ENCODE measurements at regions not wholly inside any gene's neighbourhood (a gene's known extent, or its start where the extent isn't known, plus 50 kb on each side); places are given as distances from the start of the nearest gene placed in this dataset.

GRCh38 chr2:14185906-14186305 is 446.6 kb upstream of the LRATD1 start:
- ATAC-seq (no peak), DNase-seq (no peak)
- TF ChIP-seq CTCF (IDR thresholded peaks at IDR 0.05) (no peak), POLR2A (IDR thresholded peaks at IDR 0.05) (no peak)
- H3K27ac ChIP-seq = no peak overlapping the region
- H3K4me1 ChIP-seq = no peaks in the 10 kb centered on the region
- intact Hi-C loops (cut with DNase I) = no loop called here
- H3K4me3 ChIP-seq = no peak overlapping the region
- 33 to 44% methylated on average over 2 of the region's 2 CpGs for WGBS, 2 donors
- no peaks in the 10 kb centered on the region for H3K9me3 ChIP-seq
- H3K27me3 ChIP-seq = no peaks in the 10 kb centered on the region
- H3K36me3 ChIP-seq (replicated peaks in 1 of 2; ENCODE audit: insufficient read depth in 1 of 2, low read depth in 2 of 2) = no peaks in the 10 kb centered on the region

GRCh38 chr2:14188446-14188845 is 444.1 kb upstream of the LRATD1 start:
- Histone ChIP-seq H3K27ac (no peak overlapping the region), H3K4me1 (no peaks in the 10 kb centered on the region), H3K4me3 (no peak overlapping the region), H3K9me3 (no peaks in the 10 kb centered on the region), H3K36me3 (replicated peaks in 1 of 2; ENCODE audit: insufficient read depth in 1 of 2, low read depth in 2 of 2) (no peaks in the 10 kb centered on the region), H3K27me3 (no peaks in the 10 kb centered on the region)
- 67 to 75% methylated on average over 6 of the region's 6 CpGs for WGBS, 2 donors
- intact Hi-C loops (cut with DNase I) = no loop called here
- DNase-seq (no peak), ATAC-seq (no peak)
- TF ChIP-seq CTCF (IDR thresholded peaks at IDR 0.05) (no peak), POLR2A (IDR thresholded peaks at IDR 0.05) (no peak)

- Histone ChIP-seq H3K4me1 (no peaks in the 10 kb centered on the region), H3K27me3 (no peaks in the 10 kb centered on the region), H3K9me3 (no peaks in the 10 kb centered on the region), H3K36me3 (replicated peaks in 1 of 2; ENCODE audit: insufficient read depth in 1 of 2, low read depth in 2 of 2) (no peaks in the 10 kb centered on the region), H3K4me3 (no peak overlapping the region), H3K27ac (no peak overlapping the region)
- intact Hi-C loops (cut with DNase I) = no loop called here
- TF ChIP-seq POLR2A (IDR thresholded peaks at IDR 0.05) (no peak), CTCF (IDR thresholded peaks at IDR 0.05) (no peak)
- WGBS, 2 donors = 47 to 57% methylated on average over 2 of the region's 2 CpGs
- ATAC-seq (no peak), DNase-seq (no peak)
Observed at GRCh38 chr2:14189929-14190328, 442.6 kb upstream of the LRATD1 start.

GRCh38 chr2:14194233-14194632 is 438.3 kb upstream of the LRATD1 start:
- DNase-seq (no peak), ATAC-seq (no peak)
- Histone ChIP-seq H3K36me3 (replicated peaks in 1 of 2; ENCODE audit: insufficient read depth in 1 of 2, low read depth in 2 of 2) (no peaks in the 10 kb centered on the region), H3K4me1 (no peaks in the 10 kb centered on the region), H3K9me3 (no peaks in the 10 kb centered on the region), H3K27me3 (no peaks in the 10 kb centered on the region), H3K27ac (no peak overlapping the region), H3K4me3 (no peak overlapping the region)
- TF ChIP-seq POLR2A (IDR thresholded peaks at IDR 0.05) (no peak), CTCF (IDR thresholded peaks at IDR 0.05) (no peak)
- WGBS, 2 donors = 82 to 83% methylated on average over 1 of the region's 1 CpG
- intact Hi-C loops (cut with DNase I) = no loop called here

GRCh38 chr2:14197293-14197692 is 435.2 kb upstream of the LRATD1 start:
- Histone ChIP-seq H3K27ac (no peak overlapping the region), H3K4me3 (no peak overlapping the region), H3K4me1 (no peaks in the 10 kb centered on the region), H3K9me3 (no peaks in the 10 kb centered on the region), H3K36me3 (replicated peaks in 1 of 2; ENCODE audit: insufficient read depth in 1 of 2, low read depth in 2 of 2) (no peaks in the 10 kb centered on the region), H3K27me3 (no peaks in the 10 kb centered on the region)
- no peak for TF ChIP-seq POLR2A (IDR thresholded peaks at IDR 0.05)
- 49 to 63% methylated on average over 2 of the region's 2 CpGs for WGBS, 2 donors
- ATAC-seq (no peak), DNase-seq (no peak)
- intact Hi-C loops (cut with DNase I) = no loop called here

Data from body of pancreas (tissue), 4 donors.